Ectodermal cell (in vitro differentiated cells): ENCODE measurements at regions not wholly inside any gene's neighbourhood (a gene's known extent, or its start where the extent isn't known, plus 50 kb on each side); places are given as distances from the start of the nearest gene placed in this dataset.

ENCODE experiments used
- H3K27ac ChIP-seq: 2 replicates; pipeline ENCODE4 v1.7.0; 2013; ENCODE audit warnings: mild to moderate bottlenecking, low read depth, low read length; ENCODE audit not compliant: insufficient read depth, poor library complexity, severe bottlenecking
- H3K27me3 ChIP-seq: 2 replicates; pipeline ENCODE4 v1.7.0; 2013; ENCODE audit warnings: mild to moderate bottlenecking, low read length; ENCODE audit not compliant: insufficient read depth, control insufficient read depth, poor library complexity, severe bottlenecking
- H3K36me3 ChIP-seq: one replicate; pipeline ENCODE4 v1.7.0; 2013; ENCODE audit warnings: low read length; ENCODE audit not compliant: control insufficient read depth, insufficient read depth
- H3K4me1 ChIP-seq: one replicate; pipeline ENCODE4 v1.7.0; 2013; ENCODE audit warnings: low read length; ENCODE audit not compliant: control insufficient read depth, insufficient read depth
- H3K4me3 ChIP-seq: 2 replicates; pipeline ENCODE4 v1.7.0; 2013; ENCODE audit warnings: low read depth, low read length, control low read depth; ENCODE audit not compliant: insufficient read depth
- H3K9me3 ChIP-seq: 2 replicates; pipeline ENCODE4 v1.7.0; 2013; ENCODE audit warnings: mild to moderate bottlenecking, low read length, moderate library complexity; ENCODE audit not compliant: control insufficient read depth
- WGBS, 2 experiments: methylation state at CpG; one replicate each; pipeline ENCODE4 v1.1.7; 2013; ENCODE audit warnings: missing lambda C conversion rate in 2 of 2; 5-methylcytosine and 5-hydroxymethylcytosine counted together

DNA sequence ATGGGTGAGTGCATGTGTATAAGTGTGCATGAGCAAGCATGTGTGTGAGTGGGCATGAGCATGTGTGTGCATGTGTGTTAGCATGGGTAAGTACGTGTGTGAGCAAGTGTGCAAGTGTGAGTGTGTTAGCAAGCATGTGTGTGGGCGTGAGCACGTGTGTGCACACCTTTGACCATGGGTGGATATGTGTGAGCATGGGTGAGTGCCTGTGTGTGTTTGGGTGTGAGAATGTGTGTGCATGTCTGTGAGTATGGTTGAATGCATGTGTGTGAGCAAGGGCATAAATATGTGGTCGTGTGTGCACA lies 84.6 kb downstream of the DLL1 start:
- no peaks in the 10 kb centered on the region for H3K9me3 ChIP-seq
- H3K27ac ChIP-seq, result no peak overlapping the region
- no peaks in the 10 kb centered on the region for H3K36me3 ChIP-seq
- WGBS, 2 experiments, result 92% methylated on average over 4 of the region's 4 CpGs
- no peak overlapping the region for H3K4me3 ChIP-seq
- peaks cover 4% of the 10 kb centered on the region for H3K4me1 ChIP-seq
- no peaks in the 10 kb centered on the region for H3K27me3 ChIP-seq

DNA sequence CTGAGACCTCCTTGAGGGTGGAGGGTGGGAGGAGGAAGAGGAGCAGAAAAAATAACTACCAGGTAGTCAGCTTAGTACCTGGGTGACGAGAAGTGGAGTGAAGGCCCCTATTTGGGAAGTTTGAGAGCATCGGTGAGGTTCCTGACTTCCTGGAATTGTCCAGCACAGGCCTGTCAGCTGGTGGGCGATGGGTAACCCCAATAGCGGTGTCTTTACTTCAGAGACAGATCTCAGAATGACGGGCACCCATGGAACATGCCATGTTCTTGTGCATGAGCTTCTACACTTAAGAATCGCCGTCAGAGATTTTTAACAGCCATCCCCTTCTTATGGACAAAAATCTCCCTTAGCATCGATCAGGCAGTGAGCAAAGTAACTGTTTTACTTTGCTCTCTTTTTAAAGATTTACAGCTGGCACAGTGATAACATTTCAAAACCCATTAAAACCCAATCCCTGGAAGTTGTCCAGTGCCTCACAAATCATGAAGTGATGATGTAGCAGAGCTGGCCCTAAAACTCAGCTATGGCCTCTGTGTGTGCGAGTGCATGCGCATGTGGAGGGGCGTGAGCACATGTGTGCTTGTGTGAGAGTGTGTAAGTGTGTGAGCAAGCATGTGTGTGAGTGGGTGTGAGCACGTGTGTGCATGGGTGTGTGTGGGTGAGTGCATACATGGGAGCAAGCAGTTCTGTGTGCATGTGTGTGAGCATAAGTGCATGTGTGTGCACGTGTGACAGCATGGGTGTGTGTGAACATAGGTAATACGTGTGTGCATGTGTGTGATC lies 85.2 kb downstream of the DLL1 start:
- H3K4me3 ChIP-seq, result no peak overlapping the region
- H3K27ac ChIP-seq, result no peak overlapping the region
- no peaks in the 10 kb centered on the region for H3K9me3 ChIP-seq
- H3K36me3 ChIP-seq, result no peaks in the 10 kb centered on the region
- H3K4me1 ChIP-seq, result peaks cover 4% of the 10 kb centered on the region
- no peaks in the 10 kb centered on the region for H3K27me3 ChIP-seq
- 88% methylated on average over 14 of the region's 14 CpGs for WGBS, 2 experiments

GRCh38 chr6:170205126-170205525 lies 85.8 kb downstream of the DLL1 start:
- Histone ChIP-seq H3K36me3 (no peaks in the 10 kb centered on the region), H3K27me3 (no peaks in the 10 kb centered on the region), H3K4me3 (no peak overlapping the region), H3K9me3 (no peaks in the 10 kb centered on the region), H3K27ac (no peak overlapping the region), H3K4me1 (peaks cover 4% of the 10 kb centered on the region)
- WGBS, 2 experiments, result 76 to 80% methylated on average over 6 of the region's 6 CpGs

- Histone ChIP-seq H3K9me3 (no peaks in the 10 kb centered on the region), H3K4me3 (no peak overlapping the region), H3K27me3 (no peaks in the 10 kb centered on the region), H3K36me3 (no peaks in the 10 kb centered on the region), H3K4me1 (peaks cover 4% of the 10 kb centered on the region), H3K27ac (no peak overlapping the region)
- WGBS, 2 experiments, result 91 to 93% methylated on average over 5 to 6 of the region's 6 CpGs
These were observed 87.7 kb downstream of the DLL1 start for GRCh38 chr6:170203212-170203611.

DNA sequence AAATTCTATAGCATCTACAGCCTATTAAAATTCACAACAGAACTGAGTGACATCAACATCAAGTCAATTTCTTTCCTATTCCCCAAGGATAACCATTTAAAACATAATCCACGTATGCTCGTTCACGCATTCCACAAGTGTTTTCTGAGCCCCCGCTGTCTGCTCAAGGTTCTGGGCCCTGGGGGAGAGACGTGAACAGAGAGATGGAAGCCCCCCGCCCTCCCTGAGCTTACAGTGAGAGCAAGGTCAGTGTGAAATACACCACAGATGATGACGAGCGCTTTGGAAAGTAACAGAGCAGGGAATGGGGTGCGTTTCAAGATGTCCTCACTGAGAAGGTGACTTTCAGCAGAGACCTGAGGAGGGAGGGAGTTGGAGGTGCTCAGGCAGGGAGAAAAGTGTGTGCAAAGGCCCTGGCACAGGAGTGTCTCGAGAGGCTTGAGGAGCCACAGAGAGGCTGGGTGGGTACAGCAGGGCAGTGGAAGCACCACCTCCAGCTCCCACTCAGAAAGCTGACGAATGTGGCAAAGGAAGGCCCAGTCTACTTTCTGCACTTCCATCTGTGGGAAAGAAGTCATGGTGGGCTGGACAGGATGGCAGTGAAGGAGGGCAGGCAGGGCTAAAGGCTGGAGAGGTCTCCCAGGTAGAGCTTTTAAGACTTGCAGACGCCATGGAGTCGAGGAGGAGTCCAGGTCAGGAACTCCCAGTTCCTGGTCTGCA lies 88.3 kb downstream of the DLL1 start:
- Histone ChIP-seq H3K9me3 (no peaks in the 10 kb centered on the region), H3K36me3 (no peaks in the 10 kb centered on the region), H3K27me3 (no peaks in the 10 kb centered on the region), H3K27ac (no peak overlapping the region), H3K4me3 (no peak overlapping the region), H3K4me1 (peaks cover 4% of the 10 kb centered on the region)
- WGBS, 2 experiments, result 93 to 94% methylated on average over 13 of the region's 13 CpGs

DNA sequence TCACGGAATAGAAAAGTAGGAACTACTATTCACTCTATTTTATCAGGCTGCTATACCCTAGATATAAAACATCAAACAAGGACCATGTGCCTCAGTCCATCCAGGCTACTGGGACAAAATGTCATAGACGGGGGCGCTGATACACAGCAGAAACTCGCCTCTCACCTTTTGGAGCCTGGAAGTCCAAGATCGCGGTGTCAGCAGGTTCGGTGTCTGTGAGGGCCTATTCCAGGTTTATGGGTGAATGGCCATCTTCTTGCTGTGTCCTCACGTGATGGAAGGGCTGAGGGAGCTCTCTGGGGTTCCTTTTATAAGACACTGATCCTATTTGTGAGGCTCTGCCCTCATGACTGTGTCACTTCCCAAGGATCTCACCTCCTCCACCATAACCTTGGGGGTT lies 89.5 kb downstream of the DLL1 start:
- H3K9me3 ChIP-seq, result no peaks in the 10 kb centered on the region
- no peaks in the 10 kb centered on the region for H3K4me1 ChIP-seq
- no peak overlapping the region for H3K27ac ChIP-seq
- H3K27me3 ChIP-seq, result no peaks in the 10 kb centered on the region
- no peaks in the 10 kb centered on the region for H3K36me3 ChIP-seq
- no peak overlapping the region for H3K4me3 ChIP-seq
- 91 to 92% methylated on average over 8 of the region's 8 CpGs for WGBS, 2 experiments

GRCh38 chr6:170200458-170200891 lies 90.4 kb downstream of the DLL1 start:
- Histone ChIP-seq H3K4me1 (no peaks in the 10 kb centered on the region), H3K27me3 (no peaks in the 10 kb centered on the region), H3K9me3 (peaks cover 2% of the 10 kb centered on the region), H3K4me3 (no peak overlapping the region), H3K27ac (no peak overlapping the region), H3K36me3 (no peaks in the 10 kb centered on the region)
- 89 to 91% methylated on average over 9 of the region's 9 CpGs for WGBS, 2 experiments

DNA sequence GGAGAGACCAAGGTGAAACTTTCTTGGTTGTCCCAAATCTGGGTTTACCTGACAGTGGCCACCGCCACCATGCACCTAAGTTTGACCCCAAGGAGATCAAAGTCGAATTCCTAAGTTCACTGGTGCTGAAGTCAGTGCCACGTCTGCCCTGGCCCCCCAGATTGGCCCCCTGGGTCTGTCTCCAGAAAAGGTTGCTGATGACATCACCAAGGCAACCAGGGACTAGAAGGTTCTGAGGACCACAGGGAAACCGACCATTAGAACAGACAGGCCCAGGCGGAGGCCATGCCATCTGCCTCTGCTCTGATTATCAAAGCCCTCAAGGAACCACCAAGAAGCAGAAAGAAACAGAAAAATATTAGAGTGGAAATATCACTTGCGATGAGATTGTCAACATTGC lies 91.2 kb downstream of the DLL1 start:
- Histone ChIP-seq H3K36me3 (no peaks in the 10 kb centered on the region), H3K27ac (no peak overlapping the region), H3K9me3 (peaks cover 5% of the 10 kb centered on the region), H3K4me3 (no peak overlapping the region), H3K4me1 (no peaks in the 10 kb centered on the region), H3K27me3 (no peaks in the 10 kb centered on the region)
- WGBS, 2 experiments, result 92 to 94% methylated on average over 6 of the region's 6 CpGs

DNA sequence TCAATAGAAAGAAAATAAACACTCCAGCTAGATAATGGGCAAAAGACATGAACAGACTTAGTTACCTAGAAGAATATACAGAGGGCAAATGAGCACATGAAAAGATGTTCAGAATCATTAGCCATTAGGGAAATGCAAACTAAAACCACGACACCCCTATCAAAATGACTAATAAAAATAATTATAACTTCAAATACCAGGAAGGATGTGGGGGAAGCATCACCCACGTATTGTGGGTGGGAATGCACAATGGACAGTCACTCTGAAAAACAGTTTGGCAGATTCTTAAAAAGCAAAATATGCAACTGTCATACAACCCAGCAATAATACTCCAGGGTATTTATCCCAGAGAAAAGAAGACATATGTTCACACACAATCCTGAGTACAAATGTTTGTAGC lies 92.6 kb downstream of the DLL1 start:
- H3K36me3 ChIP-seq, result no peaks in the 10 kb centered on the region
- peaks cover 5% of the 10 kb centered on the region for H3K9me3 ChIP-seq
- no peaks in the 10 kb centered on the region for H3K4me1 ChIP-seq
- H3K27me3 ChIP-seq, result no peaks in the 10 kb centered on the region
- H3K27ac ChIP-seq, result no peak overlapping the region
- H3K4me3 ChIP-seq, result no peak overlapping the region
- WGBS, 2 experiments, result 90 to 97% methylated on average over 1 to 2 of the region's 2 CpGs

DNA sequence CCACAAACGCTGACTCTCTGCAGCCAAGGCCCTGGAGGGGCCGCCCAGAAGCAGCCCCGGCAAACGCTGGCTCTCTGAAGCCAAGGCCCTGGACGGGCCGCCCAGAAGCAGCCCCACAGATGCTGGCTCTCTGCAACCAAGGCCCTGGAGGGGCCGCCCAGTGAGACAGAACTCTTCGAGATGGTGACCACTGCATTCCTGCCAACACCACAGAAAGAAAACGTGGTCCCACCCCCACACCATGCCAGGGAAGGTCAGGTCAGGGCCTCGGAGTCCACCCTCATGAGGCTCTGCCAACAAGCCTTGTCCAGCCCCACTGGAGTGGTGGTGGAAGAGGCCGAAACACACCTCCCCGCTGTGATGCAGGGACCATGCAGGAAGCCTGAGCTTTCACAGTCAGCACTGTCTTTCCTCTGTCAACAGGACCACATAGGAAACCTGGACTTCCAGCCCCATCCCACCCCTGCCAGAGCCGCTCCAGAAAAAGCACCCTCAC lies 97.5 kb downstream of the DLL1 start:
- H3K27me3 ChIP-seq, result no peaks in the 10 kb centered on the region
- H3K36me3 ChIP-seq, result no peaks in the 10 kb centered on the region
- H3K27ac ChIP-seq, result no peak overlapping the region
- H3K4me1 ChIP-seq, result no peaks in the 10 kb centered on the region
- WGBS, 2 experiments, result 91 to 93% methylated on average over 13 of the region's 13 CpGs
- no peak overlapping the region for H3K4me3 ChIP-seq
- H3K9me3 ChIP-seq, result peaks cover 5% of the 10 kb centered on the region
